HG02798 (cell line): ENCODE measurements at regions not wholly inside any gene's neighbourhood (a gene's known extent, or its start where the extent isn't known, plus 50 kb on each side); places are given as distances from the start of the nearest gene placed in this dataset.
"Not testable (repeated sequence)": the region's sequence is repeated elsewhere in the genome, so short reads cannot be mapped to it uniquely, and the experiment has no call there.

Experiments used
- ATAC-seq: cut with Tn5 transposase; IDR thresholded peaks from one replicate; pipeline ENCODE4 v1.9.1; 2021; ENCODE audit warnings: mild to moderate bottlenecking; ENCODE audit not compliant: unreplicated experiment, poor library complexity

DNA sequence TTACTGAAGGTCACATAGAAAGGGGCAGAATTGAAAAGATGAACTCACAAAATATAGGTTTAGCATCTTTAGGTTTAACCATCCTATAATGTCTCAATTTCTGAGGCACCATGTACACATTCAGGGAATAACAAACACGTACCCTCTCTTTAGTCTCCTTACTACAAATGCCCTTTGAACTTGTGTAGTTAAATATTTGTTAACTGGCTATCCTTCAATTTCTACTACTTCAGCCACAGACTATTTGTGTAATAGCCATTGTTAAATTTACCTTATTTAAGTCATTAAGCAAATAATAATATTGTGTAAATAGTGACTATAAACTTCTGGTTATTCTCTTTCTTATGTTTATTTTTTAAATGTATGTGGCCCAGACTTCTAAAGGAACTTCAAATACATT is 600.5 kb downstream of the KCNT2 start:
- no peak for ATAC-seq

DNA sequence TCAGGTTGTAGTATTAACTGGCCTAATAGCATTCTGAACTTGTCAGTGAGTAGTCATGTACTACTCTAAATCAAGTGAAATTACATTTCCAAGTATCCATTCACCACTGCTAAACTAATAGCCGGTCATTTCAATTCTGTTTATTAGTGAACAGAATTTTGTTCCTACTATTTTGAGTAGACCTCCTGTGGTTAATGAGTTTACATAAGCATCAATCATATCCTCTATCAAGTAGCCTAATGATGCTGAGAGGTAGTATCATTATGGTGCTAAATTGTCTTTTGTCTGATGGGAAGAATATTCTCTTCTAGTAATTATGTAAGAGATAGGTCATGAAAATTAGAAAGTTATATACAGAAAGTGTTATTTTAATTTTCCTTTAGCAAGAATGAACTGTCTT is 602.8 kb downstream of the KCNT2 start:
- no peak for ATAC-seq

DNA sequence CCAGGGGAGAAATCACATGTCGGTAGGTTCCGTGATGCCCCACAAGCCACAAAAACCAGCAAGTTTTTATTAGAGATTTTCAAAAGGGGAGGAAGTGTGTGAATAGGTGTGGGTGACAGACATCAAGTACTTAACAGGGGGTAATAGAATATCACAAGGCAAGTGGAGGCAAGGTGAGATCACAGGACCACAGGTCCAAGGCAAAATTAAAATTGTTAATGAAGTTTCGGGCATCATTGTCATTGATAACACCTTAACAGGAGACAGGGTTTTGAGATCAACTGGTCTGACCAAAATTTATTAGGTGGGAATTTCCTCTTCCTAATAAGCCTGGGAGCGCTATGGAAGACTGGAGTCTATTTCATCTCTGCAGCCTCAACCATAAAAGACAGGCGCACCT is 603.9 kb downstream of the KCNT2 start:
- not testable (repeated sequence) for ATAC-seq

DNA sequence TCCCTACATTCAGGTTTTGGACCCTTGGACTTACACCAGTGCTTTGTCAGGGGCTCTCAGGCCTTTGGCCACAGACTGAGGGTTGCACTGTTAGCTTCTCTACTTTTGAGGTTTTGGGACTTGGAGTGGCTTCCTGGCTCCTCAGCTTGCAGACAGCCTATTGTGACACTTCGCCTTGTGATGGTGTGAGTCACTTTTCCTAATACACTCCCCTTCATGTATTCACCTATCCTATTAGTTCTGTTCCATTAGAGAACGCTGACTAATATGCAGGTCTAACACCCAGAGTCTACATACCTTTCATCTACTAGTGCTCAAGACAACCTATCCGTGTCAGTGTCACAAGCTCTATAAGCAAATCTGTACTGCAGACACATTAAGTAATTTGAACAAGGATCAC is 605.3 kb downstream of the KCNT2 start:
- ATAC-seq = no peak

DNA sequence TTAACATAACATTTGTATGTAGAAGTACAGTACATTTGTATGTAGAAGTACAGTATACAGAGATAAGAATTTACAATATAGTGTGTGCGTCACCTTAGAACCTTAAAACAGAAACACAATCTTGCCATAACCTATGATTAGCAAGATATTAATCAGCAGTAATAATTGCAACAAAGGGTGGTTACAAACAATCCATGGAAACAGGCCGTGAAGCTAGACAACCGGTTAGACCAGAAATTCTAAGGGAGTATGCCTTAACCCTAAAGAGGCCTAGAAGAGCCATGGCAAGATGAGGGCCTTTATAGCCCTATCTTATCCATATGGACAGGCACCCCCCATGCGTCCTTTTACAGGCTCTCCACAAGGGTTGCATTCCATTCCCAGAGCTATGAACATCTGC is 605.9 kb downstream of the KCNT2 start:
- ATAC-seq = not testable (repeated sequence)

DNA sequence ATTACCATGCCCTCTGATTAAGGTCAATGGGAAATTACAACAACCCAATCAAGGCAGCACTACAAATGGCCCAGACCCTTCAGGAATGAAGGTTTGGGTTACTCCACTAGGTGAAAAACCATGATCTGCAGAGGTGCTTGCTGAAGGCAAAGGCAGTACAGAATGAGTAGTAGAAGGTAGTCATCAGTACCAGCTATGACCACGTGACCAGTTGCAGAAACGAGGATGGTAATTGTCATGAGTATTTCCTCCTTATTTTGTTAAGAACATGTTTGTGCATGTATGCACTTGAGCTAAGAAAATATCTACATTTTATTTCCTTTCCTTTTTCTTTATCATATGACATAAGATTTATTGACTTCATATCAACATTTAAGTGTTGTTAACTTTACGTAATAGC is 607.1 kb downstream of the KCNT2 start:
- no peak for ATAC-seq

DNA sequence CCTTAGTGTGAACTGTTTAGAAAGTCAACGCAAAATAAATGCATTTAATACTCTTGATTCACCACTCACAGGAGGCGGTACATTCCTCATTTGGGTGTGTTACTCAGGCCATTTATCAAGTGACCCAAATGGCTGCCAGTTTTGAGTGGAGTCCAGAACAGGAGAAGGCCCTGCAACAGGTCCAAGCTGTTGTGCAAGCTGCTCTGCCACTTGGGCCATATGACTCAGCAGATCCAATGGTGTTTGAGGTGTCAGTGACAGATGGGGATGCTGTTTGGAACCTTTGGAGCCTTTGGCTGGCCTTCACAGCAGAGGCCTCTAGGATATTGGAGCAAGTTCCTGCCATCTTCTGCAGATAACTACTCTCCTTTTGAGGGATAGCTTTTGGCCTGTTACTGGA is 609.2 kb downstream of the KCNT2 start:
- ATAC-seq = no peak

DNA sequence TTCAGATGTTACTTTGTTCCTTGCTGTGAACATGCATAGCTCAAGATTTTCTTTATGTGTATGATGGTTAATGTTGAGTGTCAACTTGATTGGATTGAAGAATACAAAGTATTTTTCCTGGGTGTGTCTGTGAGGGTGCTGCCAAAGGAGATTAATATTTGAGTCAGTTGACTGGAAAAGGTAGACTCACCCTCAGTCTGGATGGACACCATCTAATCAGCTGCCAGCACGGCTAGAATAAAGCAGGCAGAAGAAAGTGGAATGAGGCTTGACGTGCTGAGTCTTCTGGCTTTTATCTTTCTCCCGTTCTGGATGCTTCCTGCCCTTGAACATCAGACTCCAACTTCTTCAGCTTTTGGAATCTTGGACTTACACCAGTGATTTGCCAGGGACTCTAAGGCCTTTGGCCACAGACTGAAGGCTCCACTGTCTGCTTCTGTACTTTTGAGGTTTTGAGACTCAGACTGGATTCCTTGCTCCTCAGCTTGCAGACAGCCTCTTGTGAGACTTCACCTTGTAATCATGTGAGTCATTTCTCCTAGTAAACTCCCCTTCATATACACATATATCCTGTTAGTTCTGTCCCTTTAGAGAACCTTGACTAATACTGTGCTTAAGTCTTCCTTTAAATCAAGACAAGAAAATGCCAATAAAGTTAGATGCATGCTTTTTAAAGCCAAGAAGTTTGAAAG is 626.6 kb downstream of the KCNT2 start:
- no peak for ATAC-seq

DNA sequence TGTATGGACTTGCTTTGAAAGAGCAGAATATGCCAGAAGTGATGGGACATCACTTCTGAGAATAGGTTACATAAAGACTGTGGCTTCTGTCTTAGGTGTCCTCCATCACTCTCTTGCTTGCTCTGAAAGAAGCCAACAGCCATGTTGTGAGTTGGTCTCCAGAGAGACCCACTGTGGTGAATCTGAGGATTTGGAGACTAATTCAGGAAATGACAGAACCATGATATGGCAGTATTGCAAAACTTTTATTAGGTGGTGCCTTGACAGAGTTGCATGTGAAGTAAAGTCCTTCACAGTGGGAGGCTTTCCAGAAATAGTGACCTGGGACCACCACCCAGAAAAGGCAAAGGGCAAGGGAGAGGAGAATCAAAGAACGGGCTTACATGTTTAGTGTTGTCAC is 628.6 kb downstream of the KCNT2 start:
- ATAC-seq = no peak

DNA sequence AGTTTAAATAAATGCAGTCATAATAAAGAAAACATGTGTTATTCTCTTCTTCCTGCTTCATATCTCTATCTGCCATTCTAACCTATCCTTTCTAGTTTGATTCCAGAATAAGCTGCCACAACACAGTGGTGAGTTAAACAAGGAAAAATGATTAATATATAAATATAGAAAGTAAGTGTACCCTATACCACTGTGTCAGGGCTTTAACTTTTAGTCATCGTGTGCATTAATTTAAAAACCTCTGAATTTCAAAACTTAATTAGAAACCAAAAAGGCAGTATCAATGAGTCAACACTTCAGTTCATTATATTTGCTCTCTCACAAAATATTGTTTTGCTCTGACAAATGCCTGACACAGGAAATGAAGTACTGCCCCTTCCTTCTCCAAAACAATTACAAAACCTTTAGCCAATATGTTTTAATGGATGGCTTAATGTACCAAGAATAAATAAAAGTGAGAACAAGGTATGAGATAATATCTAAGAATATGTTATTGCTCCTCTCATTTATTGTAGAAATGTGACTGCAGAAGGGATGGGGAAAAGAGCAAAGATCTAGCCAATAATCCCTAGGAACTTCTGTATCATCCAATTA is 634.8 kb downstream of the KCNT2 start:
- ATAC-seq = no peak

DNA sequence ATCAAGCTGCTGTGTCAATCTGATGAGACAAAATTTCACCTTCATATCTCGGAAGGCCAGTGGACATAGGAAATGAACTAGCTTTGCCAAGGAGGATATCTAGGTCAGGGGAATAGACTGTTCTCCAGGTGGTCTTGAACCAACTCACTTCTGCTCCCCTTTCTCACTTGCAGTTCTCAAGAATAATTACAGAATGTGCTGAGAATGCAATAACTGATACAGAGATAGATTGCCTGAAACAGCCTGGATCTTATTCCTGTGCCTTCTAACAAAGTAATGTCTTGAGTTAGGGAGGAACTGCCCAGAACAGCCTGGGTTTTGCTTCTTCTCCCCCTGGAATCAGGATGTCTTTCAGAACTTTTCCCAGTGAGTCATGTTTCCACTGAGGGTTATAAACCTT is 636.7 kb downstream of the KCNT2 start:
- ATAC-seq = no peak

DNA sequence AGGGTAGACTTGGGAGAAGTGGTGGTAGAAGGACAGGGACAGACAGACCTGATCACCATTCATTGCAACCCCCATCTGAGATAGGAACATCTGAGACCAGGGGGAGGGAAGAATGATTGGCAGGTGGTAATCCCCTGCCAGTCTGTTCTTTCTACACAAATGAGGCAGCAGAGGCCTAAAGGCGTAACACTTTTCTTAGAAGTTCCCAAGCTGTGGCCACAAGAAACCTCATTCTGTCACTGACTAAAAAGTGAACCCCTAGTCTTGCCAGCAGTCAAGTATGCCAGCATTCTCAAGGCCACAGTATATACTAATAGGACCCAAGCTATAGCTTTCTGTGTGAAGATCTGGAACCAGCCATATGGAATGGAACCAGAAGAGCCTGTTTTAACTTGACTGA is 638.0 kb downstream of the KCNT2 start:
- ATAC-seq = no peak

DNA sequence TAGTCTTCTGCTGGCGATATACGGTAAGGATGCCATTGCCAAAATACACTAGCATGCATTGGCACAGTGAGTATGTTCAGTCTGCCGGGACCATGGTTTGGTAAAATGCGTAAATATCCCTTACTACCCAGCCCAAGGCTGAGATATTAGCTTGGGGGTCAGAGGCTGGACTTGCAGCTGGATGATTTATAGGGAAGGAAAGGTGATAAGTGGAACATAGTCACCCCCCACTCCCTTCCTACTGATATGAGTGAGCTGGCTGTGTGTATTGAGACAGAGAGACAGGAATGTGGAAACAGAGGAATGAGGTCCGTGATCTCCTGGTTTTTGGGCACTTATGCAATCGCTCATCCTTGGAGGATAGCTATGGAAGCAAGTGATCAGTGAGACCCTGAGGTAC is 642.8 kb downstream of the KCNT2 start:
- no peak for ATAC-seq

DNA sequence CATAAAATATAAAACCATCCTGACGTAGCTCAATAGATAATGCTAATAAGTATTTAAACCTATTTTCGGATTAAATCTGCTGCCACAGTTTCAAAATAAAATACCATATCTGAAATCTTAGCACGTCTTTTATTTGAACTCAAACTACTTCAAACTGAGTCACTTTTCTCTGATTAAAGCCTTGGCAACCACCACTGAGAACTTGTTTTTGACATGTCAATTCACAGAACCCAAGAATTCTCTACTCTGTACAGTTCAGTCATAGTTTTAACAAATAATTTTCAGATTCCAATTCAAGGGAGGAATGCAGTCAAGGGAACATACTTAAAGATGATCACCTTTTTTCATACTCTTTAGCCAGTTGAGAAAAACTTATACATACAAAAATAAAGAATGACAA is 643.2 kb downstream of the KCNT2 start:
- ATAC-seq = no peak

DNA sequence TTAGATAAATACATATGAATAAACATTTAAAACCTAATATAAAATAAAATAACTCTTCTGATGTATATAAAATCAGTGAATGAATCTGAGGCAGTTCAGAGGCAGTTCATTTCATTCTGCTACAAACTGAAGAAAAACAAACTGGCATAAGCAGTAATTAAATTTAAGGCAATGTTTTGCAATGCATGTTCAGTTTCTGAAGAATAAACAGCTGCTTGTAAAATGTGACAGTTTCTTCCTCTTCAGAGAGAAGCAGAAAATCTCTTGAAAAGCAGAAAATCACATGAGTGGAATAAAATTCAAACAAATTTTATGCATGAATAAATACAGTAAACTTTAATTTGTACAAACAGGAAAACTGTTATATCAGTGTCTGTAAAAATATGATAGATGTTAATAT is 643.7 kb downstream of the KCNT2 start:
- no peak for ATAC-seq

DNA sequence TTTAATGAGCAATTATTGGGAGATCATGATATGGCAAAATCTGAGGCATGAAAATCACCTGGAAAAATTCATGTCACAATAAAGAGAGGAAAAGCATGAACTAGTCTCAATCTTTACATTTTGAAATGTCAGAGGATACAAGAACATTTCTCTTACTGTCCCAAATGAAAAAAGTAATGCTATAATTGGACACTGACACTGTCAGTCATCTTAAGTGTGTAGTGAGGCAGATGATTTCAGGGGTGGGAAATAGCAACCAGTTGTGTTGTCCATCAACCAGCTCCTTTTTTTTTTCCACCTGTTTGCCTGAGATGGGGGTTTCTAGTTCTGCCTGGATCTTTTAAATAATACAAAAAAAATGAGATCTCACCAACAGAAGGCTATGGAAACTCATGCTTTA is 646.2 kb downstream of the KCNT2 start:
- ATAC-seq = no peak

DNA sequence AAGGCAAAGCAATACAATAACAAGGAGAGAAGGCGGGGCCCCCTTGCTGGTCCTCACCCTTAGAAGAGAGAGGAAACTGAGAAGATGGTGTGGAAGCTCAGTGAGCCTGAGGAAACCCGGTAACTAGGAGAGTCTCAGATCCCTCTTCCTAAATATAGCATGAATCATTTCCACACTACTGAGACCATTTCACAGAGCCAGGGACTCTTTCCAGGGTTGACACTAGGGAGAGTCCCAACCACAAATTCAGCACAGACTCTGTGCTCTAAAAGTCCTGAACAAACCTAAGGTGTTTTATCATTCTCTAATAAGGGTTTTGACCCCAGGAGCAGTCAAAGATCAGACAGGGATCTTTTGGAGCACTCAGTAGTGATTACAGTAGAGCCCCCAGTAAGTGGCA is 647.7 kb downstream of the KCNT2 start:
- no peak for ATAC-seq

DNA sequence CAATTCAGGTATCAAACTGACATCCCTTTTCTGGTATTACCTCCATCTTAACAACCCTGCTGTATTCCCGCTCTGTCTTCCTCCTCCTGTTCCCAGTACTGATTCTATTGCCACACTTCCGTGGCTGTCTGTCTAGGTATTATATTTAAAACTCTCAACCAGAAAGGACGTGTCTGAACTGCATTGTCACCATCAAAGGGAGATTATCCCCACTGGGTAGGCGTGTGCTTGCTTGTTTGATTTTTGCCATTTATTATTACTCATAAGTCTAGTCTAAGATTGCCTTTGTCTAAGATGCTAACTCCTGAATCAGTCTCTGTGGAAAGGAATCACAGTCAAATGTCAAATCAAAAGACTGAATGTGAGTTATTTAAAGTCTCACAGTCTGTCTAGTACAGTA is 650.1 kb downstream of the KCNT2 start:
- ATAC-seq = no peak

DNA sequence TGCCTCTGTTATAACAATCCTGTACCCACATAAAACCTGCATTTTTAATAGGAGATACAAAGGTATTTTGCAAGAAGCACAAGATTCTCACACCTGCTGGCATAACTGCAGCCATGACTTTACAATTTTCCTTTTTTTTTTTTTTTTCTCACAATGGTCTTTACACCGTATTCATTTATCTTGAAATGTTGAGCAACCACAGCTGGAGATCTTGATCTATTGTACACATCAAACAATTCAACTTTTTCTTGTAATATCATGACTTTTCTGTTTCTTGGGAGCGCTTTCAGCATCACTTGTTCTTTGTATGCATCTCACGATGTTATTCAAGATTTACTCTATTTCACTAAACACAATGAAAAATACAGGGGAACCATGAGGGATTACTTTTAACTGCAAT is 651.4 kb downstream of the KCNT2 start:
- ATAC-seq = no peak

DNA sequence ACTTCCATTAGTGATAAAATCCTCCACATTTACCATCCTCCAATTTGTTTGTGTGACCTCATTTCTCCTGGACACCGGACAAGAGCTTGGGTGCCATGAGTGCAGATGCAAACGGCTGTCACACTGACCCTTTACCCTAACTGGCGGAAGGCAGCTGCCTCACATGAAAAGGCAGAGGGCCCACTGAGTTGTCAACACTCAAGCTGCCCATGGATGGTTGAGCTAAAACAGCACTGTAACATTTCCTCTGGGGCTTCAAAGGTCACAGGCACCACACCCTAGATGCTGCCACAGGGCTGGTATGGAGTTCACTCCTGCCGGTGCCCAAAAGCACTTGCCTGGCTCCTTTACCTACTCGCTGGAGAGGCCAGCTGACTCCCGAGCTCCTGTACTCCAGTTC is 653.4 kb downstream of the KCNT2 start:
- no peak for ATAC-seq

DNA sequence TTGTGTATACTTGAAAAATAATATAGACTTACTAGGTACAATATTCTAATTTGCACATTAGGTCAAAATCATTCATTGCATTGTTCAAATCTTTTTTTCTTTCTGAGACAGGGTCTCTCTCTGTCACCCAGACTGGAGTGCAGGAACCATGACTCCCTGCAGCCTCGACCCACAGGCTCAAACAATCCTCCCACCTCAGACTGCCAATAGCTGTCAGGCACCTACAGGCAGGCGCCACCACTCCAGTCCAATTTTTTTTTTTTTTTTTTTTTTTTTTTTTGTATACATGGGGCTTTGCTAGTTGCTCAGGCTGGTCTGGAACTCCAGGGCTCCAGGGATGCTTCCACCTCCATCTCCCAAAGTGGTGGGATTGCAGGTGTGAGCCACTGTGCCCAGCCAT is 656.9 kb downstream of the KCNT2 start:
- no peak for ATAC-seq

DNA sequence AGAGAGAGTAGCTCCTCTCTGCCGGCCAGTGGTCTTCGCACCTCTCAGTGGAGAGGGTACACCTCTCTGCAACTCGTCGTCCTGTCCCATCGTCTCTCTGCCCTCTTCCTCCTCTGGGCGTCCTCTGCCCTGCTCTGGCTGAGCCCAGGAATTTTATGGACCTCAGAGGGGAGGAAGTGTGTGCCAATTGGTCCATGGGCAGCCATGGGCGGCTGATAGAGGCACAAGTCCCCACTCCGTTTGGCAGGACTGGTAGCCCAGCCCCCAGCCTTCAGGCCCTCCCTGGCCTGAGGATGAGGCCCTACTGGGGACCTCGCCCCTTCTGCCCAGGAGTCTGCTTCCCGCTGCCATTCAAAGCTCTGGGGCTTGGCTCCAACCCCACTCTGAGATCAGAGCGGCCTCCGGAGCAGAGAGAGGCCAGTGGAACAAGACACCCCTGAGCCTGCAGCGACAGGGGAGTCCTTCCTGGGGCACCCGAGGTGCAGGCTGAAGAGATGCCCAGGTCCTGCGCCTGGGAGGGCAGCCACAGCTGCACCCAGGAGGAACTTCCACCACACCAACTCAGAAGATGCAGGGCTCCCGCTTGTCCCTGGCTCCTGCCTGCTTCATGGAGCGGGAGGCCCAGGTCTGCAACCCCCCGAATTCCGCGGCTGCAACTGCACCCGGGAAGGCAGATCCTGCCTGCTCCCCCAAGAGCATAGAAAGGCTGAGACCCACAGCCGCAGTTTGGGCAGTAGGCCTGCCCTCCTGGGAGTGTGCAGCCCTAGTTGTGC is 659.9 kb downstream of the KCNT2 start:
- no peak for ATAC-seq
